ENCODE measurements at regions not wholly inside any gene's neighbourhood (a gene's known extent, or its start where the extent isn't known, plus 50 kb on each side); places are given as distances from the start of the nearest gene placed in this dataset.

- H3K36me3 Mint-ChIP-seq (ENCODE audit: unreplicated experiment) = no peaks in the 10 kb centered on the region
- H3K4me1 Mint-ChIP-seq (ENCODE audit: unreplicated experiment) = no peaks in the 10 kb centered on the region
- H3K27me3 Mint-ChIP-seq (ENCODE audit: unreplicated experiment) = no peaks in the 10 kb centered on the region
- TF ChIP-seq, protein P1, sequence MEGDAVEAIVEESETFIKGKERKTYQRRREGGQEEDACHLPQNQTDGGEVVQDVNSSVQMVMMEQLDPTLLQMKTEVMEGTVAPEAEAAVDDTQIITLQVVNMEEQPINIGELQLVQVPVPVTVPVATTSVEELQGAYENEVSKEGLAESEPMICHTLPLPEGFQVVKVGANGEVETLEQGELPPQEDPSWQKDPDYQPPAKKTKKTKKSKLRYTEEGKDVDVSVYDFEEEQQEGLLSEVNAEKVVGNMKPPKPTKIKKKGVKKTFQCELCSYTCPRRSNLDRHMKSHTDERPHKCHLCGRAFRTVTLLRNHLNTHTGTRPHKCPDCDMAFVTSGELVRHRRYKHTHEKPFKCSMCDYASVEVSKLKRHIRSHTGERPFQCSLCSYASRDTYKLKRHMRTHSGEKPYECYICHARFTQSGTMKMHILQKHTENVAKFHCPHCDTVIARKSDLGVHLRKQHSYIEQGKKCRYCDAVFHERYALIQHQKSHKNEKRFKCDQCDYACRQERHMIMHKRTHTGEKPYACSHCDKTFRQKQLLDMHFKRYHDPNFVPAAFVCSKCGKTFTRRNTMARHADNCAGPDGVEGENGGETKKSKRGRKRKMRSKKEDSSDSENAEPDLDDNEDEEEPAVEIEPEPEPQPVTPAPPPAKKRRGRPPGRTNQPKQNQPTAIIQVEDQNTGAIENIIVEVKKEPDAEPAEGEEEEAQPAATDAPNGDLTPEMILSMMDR (IDR thresholded peaks at IDR 0.05) = no peak
- H3K27ac Mint-ChIP-seq (ENCODE audit: unreplicated experiment) = no peak overlapping the region
- no peaks in the 10 kb centered on the region for H3K9me3 Mint-ChIP-seq (ENCODE audit: unreplicated experiment)
- no peak overlapping the region for H3K4me3 Mint-ChIP-seq (ENCODE audit: unreplicated experiment)
- DNase-seq (ENCODE audit: extremely low spot score, unreplicated experiment) = no peak
Measured at GRCh38 chr7:41067576-41067975, 635.3 kb downstream of the INHBA start.

DNA sequence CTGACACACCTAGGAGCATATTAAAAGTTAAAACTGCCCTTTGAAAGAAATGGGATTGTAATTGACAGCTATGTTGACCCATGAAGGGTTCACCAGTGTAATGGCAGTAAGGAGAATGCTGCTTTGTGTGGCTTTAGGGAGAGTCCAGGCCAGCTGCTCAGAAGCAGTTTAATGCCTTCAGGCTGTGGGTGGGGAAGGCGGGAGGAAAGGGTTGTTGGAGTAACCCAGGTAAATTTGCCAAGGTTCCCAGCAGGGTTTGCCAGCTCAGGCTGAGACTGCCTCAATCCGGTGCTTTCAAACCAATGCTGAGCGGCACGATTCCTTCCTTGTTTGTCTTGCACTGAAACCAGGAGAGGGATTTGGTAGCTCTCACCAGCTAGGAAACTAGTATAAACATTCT, 637.2 kb downstream of the INHBA start:
- Mint-ChIP-seq H3K27me3 (ENCODE audit: unreplicated experiment) (no peaks in the 10 kb centered on the region), H3K4me3 (ENCODE audit: unreplicated experiment) (no peak overlapping the region), H3K27ac (ENCODE audit: unreplicated experiment) (no peak overlapping the region), H3K36me3 (ENCODE audit: unreplicated experiment) (no peaks in the 10 kb centered on the region), H3K4me1 (ENCODE audit: unreplicated experiment) (no peaks in the 10 kb centered on the region), H3K9me3 (ENCODE audit: unreplicated experiment) (no peaks in the 10 kb centered on the region)
- TF ChIP-seq, protein P1 (IDR thresholded peaks at IDR 0.05) = no peak
- no peak for DNase-seq (ENCODE audit: extremely low spot score, unreplicated experiment)

DNA sequence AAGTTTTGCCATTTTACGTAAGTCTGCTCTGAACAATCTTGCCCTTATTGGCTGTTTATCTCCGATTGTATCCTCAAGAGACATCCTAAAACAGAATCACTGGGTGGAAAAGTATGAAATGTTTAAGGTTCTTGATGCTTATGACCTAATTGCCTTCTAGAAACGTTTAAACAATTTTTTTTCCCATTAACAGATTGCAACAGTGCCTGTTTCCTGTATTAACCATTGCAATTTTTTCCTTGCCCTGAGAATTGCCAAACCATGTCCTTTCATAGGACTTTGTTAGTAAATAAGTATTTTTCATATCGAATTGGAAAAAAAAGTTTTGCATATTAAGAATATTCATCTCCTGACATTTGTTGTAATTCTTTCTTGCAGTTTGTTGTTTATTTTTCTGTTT, 639.8 kb downstream of the INHBA start:
- no peak overlapping the region for H3K4me3 Mint-ChIP-seq (ENCODE audit: unreplicated experiment)
- no peaks in the 10 kb centered on the region for H3K4me1 Mint-ChIP-seq (ENCODE audit: unreplicated experiment)
- H3K36me3 Mint-ChIP-seq (ENCODE audit: unreplicated experiment) = no peaks in the 10 kb centered on the region
- H3K27ac Mint-ChIP-seq (ENCODE audit: unreplicated experiment) = no peak overlapping the region
- TF ChIP-seq, protein P1 (IDR thresholded peaks at IDR 0.05) = no peak
- no peak for DNase-seq (ENCODE audit: extremely low spot score, unreplicated experiment)
- no peaks in the 10 kb centered on the region for H3K27me3 Mint-ChIP-seq (ENCODE audit: unreplicated experiment)
- peaks cover under 1% of the 10 kb centered on the region for H3K9me3 Mint-ChIP-seq (ENCODE audit: unreplicated experiment)

GRCh38 chr7:41060796-41061195, 642.1 kb downstream of the INHBA start:
- Mint-ChIP-seq H3K9me3 (ENCODE audit: unreplicated experiment) (peaks cover 3% of the 10 kb centered on the region), H3K4me1 (ENCODE audit: unreplicated experiment) (no peaks in the 10 kb centered on the region), H3K36me3 (ENCODE audit: unreplicated experiment) (no peaks in the 10 kb centered on the region), H3K4me3 (ENCODE audit: unreplicated experiment) (no peak overlapping the region), H3K27ac (ENCODE audit: unreplicated experiment) (no peak overlapping the region), H3K27me3 (ENCODE audit: unreplicated experiment) (no peaks in the 10 kb centered on the region)
- TF ChIP-seq, protein P1 (IDR thresholded peaks at IDR 0.05) = no peak
- DNase-seq (ENCODE audit: extremely low spot score, unreplicated experiment) = no peak

DNA sequence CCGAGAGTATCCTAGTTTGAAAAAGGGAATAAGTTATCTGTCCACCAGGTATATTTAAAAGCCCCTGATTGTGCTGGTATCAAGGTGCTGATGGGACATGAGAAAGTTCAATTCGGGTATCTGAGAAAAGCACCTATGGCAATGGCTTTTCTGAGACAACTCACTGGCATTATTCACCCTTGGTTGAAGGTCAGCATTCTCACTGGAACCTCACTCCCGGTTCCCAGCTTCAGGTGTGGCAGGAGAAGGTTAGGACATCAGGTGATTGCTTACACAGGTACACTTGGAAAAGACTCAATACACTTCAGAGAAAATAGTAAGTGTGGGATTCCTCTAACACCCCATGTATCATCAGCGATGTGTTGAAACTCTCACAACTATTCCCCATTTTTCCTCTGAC, 643.1 kb downstream of the INHBA start:
- no peak for DNase-seq (ENCODE audit: extremely low spot score, unreplicated experiment)
- Mint-ChIP-seq H3K4me1 (ENCODE audit: unreplicated experiment) (peaks cover under 1% of the 10 kb centered on the region), H3K9me3 (ENCODE audit: unreplicated experiment) (peaks cover 3% of the 10 kb centered on the region), H3K27ac (ENCODE audit: unreplicated experiment) (no peak overlapping the region), H3K4me3 (ENCODE audit: unreplicated experiment) (no peak overlapping the region), H3K27me3 (ENCODE audit: unreplicated experiment) (no peaks in the 10 kb centered on the region), H3K36me3 (ENCODE audit: unreplicated experiment) (no peaks in the 10 kb centered on the region)
- TF ChIP-seq, protein P1 (IDR thresholded peaks at IDR 0.05) = no peak

Data from osteocyte (in vitro differentiated cells).